HEK293 (cell line): ENCODE measurements at regions not wholly inside any gene's neighbourhood (a gene's known extent, or its start where the extent isn't known, plus 50 kb on each side); places are given as distances from the start of the nearest gene placed in this dataset.

Experiments used
- CTCF ChIA-PET: fragments of 350-600 bp; formaldehyde crosslinking; extraction: SDS; loops from one replicate; lab custom pipeline; 2021; ENCODE audit warnings: antibody characterized with exemption; lab: Yijun Ruan, JAX
- POLR2A ChIA-PET: fragments of 300-600 bp; formaldehyde crosslinking; extraction: SDS; loops from one replicate; lab custom pipeline; 2020; ENCODE audit warnings: antibody characterized with exemption, inconsistent platforms; lab: Yijun Ruan, JAX
- H3K27ac ChIP-seq: fragments of 200-500 bp; sonication (Bioruptor generic); 2 replicates; pipeline ENCODE4 v1.5.1; 2014; ENCODE audit warnings: low read depth, low read length, control low read depth, inconsistent platforms; ENCODE audit errors: extremely low read depth
- H3K36me3 ChIP-seq, 2 experiments: fragments of 200-500 bp in 1 of 2; sonication (Bioruptor generic) in 1 of 2; 1 replicate in 1 of 2; 2 replicates in 1 of 2; pipeline ENCODE4 v1.5.1; 2014 to 2017; ENCODE audit warnings: inconsistent platforms in 2 of 2, low read length in 2 of 2; ENCODE audit not compliant: control insufficient read depth in 2 of 2, insufficient read depth in 1 of 2
- H3K4me1 ChIP-seq: fragments of 200-500 bp; sonication (Bioruptor generic); 2 replicates; pipeline ENCODE4 v1.5.1; 2014; ENCODE audit warnings: mild to moderate bottlenecking, low read length, inconsistent platforms; ENCODE audit not compliant: control insufficient read depth, insufficient read depth
- H3K4me3 ChIP-seq: 2 replicates; pipeline ENCODE4 v1.5.1; 2011; ENCODE audit warnings: low read depth, mild to moderate bottlenecking, control low read depth, low read length, moderate library complexity
- H3K9me3 ChIP-seq: fragments of 200-500 bp; sonication (Bioruptor generic); 2 replicates; pipeline ENCODE4 v1.5.1; 2014; ENCODE audit warnings: low read depth, low read length, inconsistent platforms; ENCODE audit not compliant: control insufficient read depth, insufficient read depth
- GLI2 ChIP-seq: fragments of 450-650 bp; formaldehyde crosslinking; IDR thresholded peaks from 2 replicates; pipeline ENCODE4; 2017; ENCODE audit warnings: missing biosample characterization, missing genetic modification characterization, low read depth, borderline replicate concordance
- KLF10 ChIP-seq: fragments of 450-650 bp; IDR thresholded peaks from 2 replicates; pipeline ENCODE4 v1.5.1; 2018; ENCODE audit warnings: missing biosample characterization, mild to moderate bottlenecking, missing genetic modification characterization
- SCRT1 ChIP-seq: fragments of 450-650 bp; formaldehyde crosslinking; IDR thresholded peaks from 2 replicates; pipeline ENCODE4 v1.5.1; 2016; ENCODE audit warnings: missing biosample characterization, missing genetic modification characterization, borderline replicate concordance
- ZIC2 ChIP-seq: fragments of 450-650 bp; formaldehyde crosslinking; IDR thresholded peaks from 2 replicates; pipeline ENCODE4 v1.5.1; 2016; ENCODE audit warnings: missing biosample characterization, missing genetic modification characterization
- ZNF148 ChIP-seq: fragments of 450-650 bp; formaldehyde crosslinking; IDR thresholded peaks from 2 replicates; pipeline ENCODE4 v1.5.0; 2017; ENCODE audit warnings: missing biosample characterization, missing genetic modification characterization, borderline replicate concordance
- ZNF16 ChIP-seq: fragments of 450-650 bp; formaldehyde crosslinking; IDR thresholded peaks from 2 replicates; pipeline ENCODE4 v1.5.1; 2016; ENCODE audit warnings: low read depth, missing biosample characterization, missing genetic modification characterization
- ZNF248 ChIP-seq: fragments of 450-650 bp; formaldehyde crosslinking; IDR thresholded peaks from 2 replicates; pipeline ENCODE4 v1.5.1; 2017; ENCODE audit warnings: missing biosample characterization, missing genetic modification characterization
- ZNF292 ChIP-seq: fragments of 450-650 bp; formaldehyde crosslinking; IDR thresholded peaks from 2 replicates; pipeline ENCODE4 v1.5.1; 2016; ENCODE audit warnings: low read depth, missing biosample characterization, missing genetic modification characterization, borderline replicate concordance
- ZNF341 ChIP-seq: fragments of 450-650 bp; formaldehyde crosslinking; IDR thresholded peaks from 2 replicates; pipeline ENCODE4; 2016; ENCODE audit warnings: low read depth, missing biosample characterization, missing genetic modification characterization
- ZNF521 ChIP-seq: fragments of 450-650 bp; formaldehyde crosslinking; IDR thresholded peaks from 2 replicates; pipeline ENCODE4 v1.5.1; 2017; ENCODE audit warnings: missing biosample characterization, mild to moderate bottlenecking, missing genetic modification characterization
- ZNF544 ChIP-seq: fragments of 450-650 bp; formaldehyde crosslinking; IDR thresholded peaks from 2 replicates; pipeline ENCODE4 v1.5.0; 2017; ENCODE audit warnings: missing biosample characterization, missing genetic modification characterization
- ZNF560 ChIP-seq: fragments of 450-650 bp; formaldehyde crosslinking; IDR thresholded peaks from 2 replicates; pipeline ENCODE4 v1.5.1; 2017; ENCODE audit warnings: missing biosample characterization, missing genetic modification characterization, borderline replicate concordance
- ZNF585B ChIP-seq: fragments of 450-650 bp; formaldehyde crosslinking; IDR thresholded peaks from 2 replicates; pipeline ENCODE4 v1.5.1; 2016; ENCODE audit warnings: missing biosample characterization, missing genetic modification characterization
- ZNF785 ChIP-seq: fragments of 450-650 bp; formaldehyde crosslinking; IDR thresholded peaks from 2 replicates; pipeline ENCODE4 v1.5.1; 2016; ENCODE audit warnings: missing biosample characterization, missing genetic modification characterization
- ZNF830 ChIP-seq: fragments of 450-650 bp; IDR thresholded peaks from 2 replicates; pipeline ENCODE4 v1.5.0; 2018; ENCODE audit warnings: missing biosample characterization, missing genetic modification characterization, low read depth, mild to moderate bottlenecking, moderate library complexity
- TF ChIP-seq, protein P1 (sequence below): fragments of 450-650 bp; formaldehyde crosslinking; IDR thresholded peaks from 2 replicates; pipeline ENCODE4 v1.5.1; 2016; ENCODE audit warnings: missing biosample characterization, missing genetic modification characterization
- TF ChIP-seq, protein P2 (sequence below): fragments of 450-650 bp; formaldehyde crosslinking; IDR thresholded peaks from 2 replicates; pipeline ENCODE4 v1.5.1; 2016; ENCODE audit warnings: missing biosample characterization, missing genetic modification characterization, low read depth
- TF ChIP-seq, protein P3 (sequence below): fragments of 450-650 bp; formaldehyde crosslinking; IDR thresholded peaks from 2 replicates; pipeline ENCODE4 v1.5.1; 2016; ENCODE audit warnings: missing biosample characterization, missing genetic modification characterization
- TF ChIP-seq, protein P4 (sequence below): fragments of 450-650 bp; formaldehyde crosslinking; IDR thresholded peaks from 2 replicates; pipeline ENCODE4 v1.5.1; 2016; ENCODE audit warnings: missing biosample characterization, missing genetic modification characterization

GRCh38 chr4:32519060-32519459 is 1798.9 kb downstream of the PCDH7 start (continued):
- TF ChIP-seq SCRT1 (tag by site-specific recombination): no peak
- TF ChIP-seq, all 188 proteins: peak for 0

DNA sequence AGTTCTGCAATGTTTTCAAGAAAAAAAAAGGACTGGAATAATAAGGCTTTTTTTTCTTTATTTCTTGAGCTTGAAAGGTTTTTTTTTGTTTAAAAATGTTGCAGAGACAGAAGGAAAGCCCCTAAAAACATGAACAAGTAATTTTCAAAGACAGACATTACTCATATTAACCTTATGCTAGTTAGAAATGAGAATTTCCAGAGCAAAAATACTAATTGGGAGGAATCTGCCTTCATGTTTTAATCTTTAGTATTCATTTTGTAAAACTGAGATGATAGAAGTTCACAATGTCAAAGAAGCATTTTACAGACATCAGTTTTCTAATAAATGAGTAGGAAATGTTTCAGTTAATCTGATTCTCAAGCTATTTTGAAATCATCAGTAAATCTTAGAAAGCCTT is 1805.3 kb downstream of the PCDH7 start:
- Histone ChIP-seq H3K4me3 (no peak overlapping the region), H3K27ac (no peak overlapping the region), H3K9me3 (no peaks in the 10 kb centered on the region)
- CTCF ChIA-PET: no interaction called here
- TF ChIP-seq KLF10: no peak
- TF ChIP-seq, protein P1, sequence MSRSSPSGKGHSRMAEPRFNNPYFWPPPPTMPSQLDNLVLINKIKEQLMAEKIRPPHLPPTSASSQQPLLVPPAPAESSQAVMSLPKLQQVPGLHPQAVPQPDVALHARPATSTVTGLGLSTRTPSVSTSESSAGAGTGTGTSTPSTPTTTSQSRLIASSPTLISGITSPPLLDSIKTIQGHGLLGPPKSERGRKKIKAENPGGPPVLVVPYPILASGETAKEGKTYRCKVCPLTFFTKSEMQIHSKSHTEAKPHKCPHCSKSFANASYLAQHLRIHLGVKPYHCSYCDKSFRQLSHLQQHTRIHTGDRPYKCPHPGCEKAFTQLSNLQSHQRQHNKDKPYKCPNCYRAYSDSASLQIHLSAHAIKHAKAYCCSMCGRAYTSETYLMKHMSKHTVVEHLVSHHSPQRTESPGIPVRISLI (tag by site-specific recombination): no peak
- TF ChIP-seq ZNF16 (tag by site-specific recombination): no peak
- no peak for TF ChIP-seq ZNF585B
- TF ChIP-seq, protein P2, sequence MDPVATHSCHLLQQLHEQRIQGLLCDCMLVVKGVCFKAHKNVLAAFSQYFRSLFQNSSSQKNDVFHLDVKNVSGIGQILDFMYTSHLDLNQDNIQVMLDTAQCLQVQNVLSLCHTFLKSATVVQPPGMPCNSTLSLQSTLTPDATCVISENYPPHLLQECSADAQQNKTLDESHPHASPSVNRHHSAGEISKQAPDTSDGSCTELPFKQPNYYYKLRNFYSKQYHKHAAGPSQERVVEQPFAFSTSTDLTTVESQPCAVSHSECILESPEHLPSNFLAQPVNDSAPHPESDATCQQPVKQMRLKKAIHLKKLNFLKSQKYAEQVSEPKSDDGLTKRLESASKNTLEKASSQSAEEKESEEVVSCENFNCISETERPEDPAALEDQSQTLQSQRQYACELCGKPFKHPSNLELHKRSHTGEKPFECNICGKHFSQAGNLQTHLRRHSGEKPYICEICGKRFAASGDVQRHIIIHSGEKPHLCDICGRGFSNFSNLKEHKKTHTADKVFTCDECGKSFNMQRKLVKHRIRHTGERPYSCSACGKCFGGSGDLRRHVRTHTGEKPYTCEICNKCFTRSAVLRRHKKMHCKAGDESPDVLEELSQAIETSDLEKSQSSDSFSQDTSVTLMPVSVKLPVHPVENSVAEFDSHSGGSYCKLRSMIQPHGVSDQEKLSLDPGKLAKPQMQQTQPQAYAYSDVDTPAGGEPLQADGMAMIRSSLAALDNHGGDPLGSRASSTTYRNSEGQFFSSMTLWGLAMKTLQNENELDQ: no peak
- TF ChIP-seq GLI2 (tag by site-specific recombination): no peak
- TF ChIP-seq ZNF830 (tag by site-specific recombination): no peak
- TF ChIP-seq, protein P3, sequence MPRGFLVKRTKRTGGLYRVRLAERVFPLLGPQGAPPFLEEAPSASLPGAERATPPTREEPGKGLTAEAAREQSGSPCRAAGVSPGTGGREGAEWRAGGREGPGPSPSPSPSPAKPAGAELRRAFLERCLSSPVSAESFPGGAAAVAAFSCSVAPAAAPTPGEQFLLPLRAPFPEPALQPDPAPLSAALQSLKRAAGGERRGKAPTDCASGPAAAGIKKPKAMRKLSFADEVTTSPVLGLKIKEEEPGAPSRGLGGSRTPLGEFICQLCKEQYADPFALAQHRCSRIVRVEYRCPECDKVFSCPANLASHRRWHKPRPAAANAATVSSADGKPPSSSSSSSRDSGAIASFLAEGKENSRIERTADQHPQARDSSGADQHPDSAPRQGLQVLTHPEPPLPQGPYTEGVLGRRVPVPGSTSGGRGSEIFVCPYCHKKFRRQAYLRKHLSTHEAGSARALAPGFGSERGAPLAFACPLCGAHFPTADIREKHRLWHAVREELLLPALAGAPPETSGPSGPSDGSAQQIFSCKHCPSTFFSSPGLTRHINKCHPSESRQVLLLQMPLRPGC (tag by site-specific recombination): no peak
- TF ChIP-seq, protein P4, sequence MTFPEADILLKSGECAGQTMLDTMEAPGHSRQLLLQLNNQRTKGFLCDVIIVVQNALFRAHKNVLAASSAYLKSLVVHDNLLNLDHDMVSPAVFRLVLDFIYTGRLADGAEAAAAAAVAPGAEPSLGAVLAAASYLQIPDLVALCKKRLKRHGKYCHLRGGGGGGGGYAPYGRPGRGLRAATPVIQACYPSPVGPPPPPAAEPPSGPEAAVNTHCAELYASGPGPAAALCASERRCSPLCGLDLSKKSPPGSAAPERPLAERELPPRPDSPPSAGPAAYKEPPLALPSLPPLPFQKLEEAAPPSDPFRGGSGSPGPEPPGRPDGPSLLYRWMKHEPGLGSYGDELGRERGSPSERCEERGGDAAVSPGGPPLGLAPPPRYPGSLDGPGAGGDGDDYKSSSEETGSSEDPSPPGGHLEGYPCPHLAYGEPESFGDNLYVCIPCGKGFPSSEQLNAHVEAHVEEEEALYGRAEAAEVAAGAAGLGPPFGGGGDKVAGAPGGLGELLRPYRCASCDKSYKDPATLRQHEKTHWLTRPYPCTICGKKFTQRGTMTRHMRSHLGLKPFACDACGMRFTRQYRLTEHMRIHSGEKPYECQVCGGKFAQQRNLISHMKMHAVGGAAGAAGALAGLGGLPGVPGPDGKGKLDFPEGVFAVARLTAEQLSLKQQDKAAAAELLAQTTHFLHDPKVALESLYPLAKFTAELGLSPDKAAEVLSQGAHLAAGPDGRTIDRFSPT (tag by site-specific recombination): no peak
- TF ChIP-seq ZNF560 (tag by site-specific recombination): no peak
- no peak for TF ChIP-seq ZNF292 (tag by site-specific recombination)
- TF ChIP-seq ZNF341 (tag by site-specific recombination): no peak
- no peak for TF ChIP-seq ZNF544 (tag by site-specific recombination)
- TF ChIP-seq ZNF248 (tag by site-specific recombination): no peak
- no peak for TF ChIP-seq ZNF785 (tag by site-specific recombination)
- TF ChIP-seq, all 188 proteins: peak for 0
- no peaks in the 10 kb centered on the region for H3K36me3 ChIP-seq
- POLR2A ChIA-PET: no interaction called here
- no peaks in the 10 kb centered on the region for H3K4me1 ChIP-seq

GRCh38 chr4:32544846-32545245 is 1824.7 kb downstream of the PCDH7 start:
- H3K4me1 ChIP-seq: no peaks in the 10 kb centered on the region
- CTCF ChIA-PET: no interaction called here
- POLR2A ChIA-PET: no interaction called here
- no peak for TF ChIP-seq GLI2 (tag by site-specific recombination)
- TF ChIP-seq ZNF521 (tag by site-specific recombination): no peak
- no peak for TF ChIP-seq ZNF148 (tag by site-specific recombination)
- TF ChIP-seq, protein P4 (tag by site-specific recombination): no peak
- TF ChIP-seq ZIC2 (tag by site-specific recombination): no peak

More at GRCh38 chr4:32544846-32545245, 1824.7 kb downstream of the PCDH7 start:
- Histone ChIP-seq H3K4me3 (no peak overlapping the region), H3K36me3 (no peaks in the 10 kb centered on the region), H3K27ac (no peak overlapping the region), H3K9me3 (no peaks in the 10 kb centered on the region)
